ENCODE measurements at regions not wholly inside any gene's neighbourhood (a gene's known extent, or its start where the extent isn't known, plus 50 kb on each side); places are given as distances from the start of the nearest gene placed in this dataset.

GRCh38 chrX:143298663-143299241 lies 218.5 kb downstream of the SPANXN3 start:
- TF ChIP-seq POLR2A (IDR thresholded peaks at IDR 0.05), result no peak
- no peak for TF ChIP-seq EP300 (IDR thresholded peaks at IDR 0.05)
- no peak for TF ChIP-seq CTCF (IDR thresholded peaks at IDR 0.05)
- no peak for TF ChIP-seq POLR2AphosphoS5 (IDR thresholded peaks at IDR 0.05)
